GM23338 (cell line): ENCODE measurements at regions not wholly inside any gene's neighbourhood (a gene's known extent, or its start where the extent isn't known, plus 50 kb on each side); places are given as distances from the start of the nearest gene placed in this dataset.

ENCODE experiments used
- ATAC-seq: fragments of 200-7000 bp; cut with Tn5 transposase; 3 replicates; pipeline ENCODE4 v1.9.1; 2020
- DNase-seq: peaks from one replicate; pipeline ENCODE4 v3.0.0-alpha.2; 2015; ENCODE audit warnings: low spot score
- H2AFZ ChIP-seq: fragments of 200-600 bp; sonication (generic); 2 replicates; pipeline ENCODE4 v1.8.0; 2016; ENCODE audit warnings: antibody characterized with exemption, mild to moderate bottlenecking, moderate library complexity
- H3F3A ChIP-seq: fragments of 200-600 bp; sonication (generic); replicated peaks from 2 replicates; pipeline ENCODE4 v1.8.0; 2017; ENCODE audit warnings: antibody characterized with exemption, mixed run types, low read depth
- H3K27ac ChIP-seq: fragments of 200-600 bp; sonication (generic); 2 replicates; pipeline ENCODE4 v1.6.1; 2016; ENCODE audit warnings: low read depth
- H3K27me3 ChIP-seq: fragments of 200-600 bp; sonication (generic); 2 replicates; pipeline ENCODE4 v1.8.0; 2016; ENCODE audit warnings: mild to moderate bottlenecking, mixed run types, moderate library complexity; ENCODE audit not compliant: insufficient read depth
- H3K36me3 ChIP-seq: fragments of 200-600 bp; sonication (generic); 2 replicates; pipeline ENCODE4 v1.8.0; 2016; ENCODE audit warnings: mild to moderate bottlenecking; ENCODE audit not compliant: insufficient read depth
- H3K4me1 ChIP-seq: fragments of 200-600 bp; sonication (generic); 2 replicates; pipeline ENCODE4 v1.8.0; 2016; ENCODE audit warnings: mild to moderate bottlenecking, moderate library complexity; ENCODE audit not compliant: insufficient read depth
- H3K4me2 ChIP-seq: fragments of 200-600 bp; sonication (generic); 2 replicates; pipeline ENCODE4 v1.7.1; 2017; ENCODE audit warnings: mixed run types
- H3K4me3 ChIP-seq: fragments of 200-600 bp; sonication (generic); 2 replicates; pipeline ENCODE4 v1.6.1; 2016; ENCODE audit warnings: mixed run types
- H3K79me2 ChIP-seq: fragments of 200-600 bp; sonication (generic); replicated peaks from 2 replicates; pipeline ENCODE4 v1.8.0; 2017; ENCODE audit warnings: mild to moderate bottlenecking; ENCODE audit not compliant: insufficient read depth
- H3K9me2 ChIP-seq: fragments of 200-600 bp; sonication (generic); 2 replicates; pipeline ENCODE4 v1.8.0; 2017; ENCODE audit not compliant: insufficient read depth
- H4K20me1 ChIP-seq: fragments of 200-600 bp; sonication (generic); replicated peaks from 2 replicates; pipeline ENCODE4 v1.8.0; 2017; ENCODE audit warnings: mild to moderate bottlenecking; ENCODE audit not compliant: insufficient read depth
- H3K27ac Mint-ChIP-seq: 2 replicates; pipeline ENCODE4 v1.8.0; 2020; ENCODE audit warnings: inconsistent platforms, mild to moderate bottlenecking, moderate library complexity, mixed read lengths
- H3K27me3 Mint-ChIP-seq: 3 replicates; pipeline ENCODE4 v1.8.0; 2022; ENCODE audit warnings: low read depth, mild to moderate bottlenecking, moderate library complexity, mixed read lengths, inconsistent platforms; ENCODE audit not compliant: insufficient read depth, poor library complexity
- H3K36me3 Mint-ChIP-seq: 3 replicates; pipeline ENCODE4 v1.8.0; 2021; ENCODE audit warnings: low read depth, mild to moderate bottlenecking, inconsistent platforms, moderate library complexity, mixed read lengths
- H3K4me1 Mint-ChIP-seq: 3 replicates; pipeline ENCODE4 v1.8.0; 2020; ENCODE audit warnings: mild to moderate bottlenecking, inconsistent platforms, mixed read lengths
- H3K4me3 Mint-ChIP-seq: 3 replicates; pipeline ENCODE4 v1.8.0; 2021; ENCODE audit warnings: moderate library complexity, mild to moderate bottlenecking, inconsistent platforms, mixed read lengths
- H3K9me3 Mint-ChIP-seq: 3 replicates; pipeline ENCODE4 v1.8.0; 2020; ENCODE audit warnings: moderate library complexity, mild to moderate bottlenecking, inconsistent platforms, mixed read lengths
- CREB1 ChIP-seq: fragments of 250-450 bp; sonication (Bioruptor Pico); IDR thresholded peaks from 2 replicates; pipeline ENCODE4 v1.5.0; 2020; ENCODE audit warnings: low read depth, mild to moderate bottlenecking, moderate library complexity
- CTCF ChIP-seq, 2 experiments: fragments of 200-600 bp in 1 of 2; sonication (generic) in 1 of 2; conservative IDR thresholded peaks; 2 replicates each; pipeline versions ENCODE4 v1.5.1 to v1.6.1; 2016 to 2017; ENCODE audit warnings: antibody characterized with exemption in 2 of 2, low read depth in 2 of 2, mild to moderate bottlenecking in 2 of 2, moderate library complexity in 1 of 2
- NANOG ChIP-seq: IDR thresholded peaks from 2 replicates; pipeline ENCODE4 v1.6.1; 2016; ENCODE audit warnings: antibody characterized with exemption, borderline replicate concordance
- REST ChIP-seq: IDR thresholded peaks from one replicate; pipeline ENCODE4 v1.6.1; 2018; ENCODE audit warnings: antibody characterized with exemption; ENCODE audit not compliant: unreplicated experiment
- ZNF114 ChIP-seq: fragments of 250-450 bp; sonication (Bioruptor Pico); IDR thresholded peaks from 2 replicates; pipeline ENCODE4 v1.5.0; 2020; ENCODE audit warnings: mild to moderate bottlenecking, moderate library complexity

GRCh38 chr2:228688007-228688645 is 506.6 kb upstream of the SPHKAP start (continued):
- no peak for TF ChIP-seq REST
- TF ChIP-seq CTCF (conservative IDR thresholded peaks at IDR 0.05; ENCODE audit: low read depth in 2 of 2), result no peak

GRCh38 chr2:228681979-228682378 is 500.5 kb upstream of the SPHKAP start:
- Histone ChIP-seq H3K79me2 (no peaks in the 10 kb centered on the region), H3K27ac (no peak overlapping the region), H3F3A (no peaks in the 10 kb centered on the region), H4K20me1 (no peaks in the 10 kb centered on the region), H3K4me3 (no peak overlapping the region), H3K9me2 (no peaks in the 10 kb centered on the region), H3K27me3 (no peaks in the 10 kb centered on the region), H2AFZ (peak overlapping the region; percentile 28; the same call in 1 of the 2 replicates), H3K4me2 (no peak overlapping the region), H3K4me1 (no peaks in the 10 kb centered on the region), H3K36me3 (no peaks in the 10 kb centered on the region)
- Mint-ChIP-seq H3K27me3 (no peaks in the 10 kb centered on the region), H3K36me3 (no peaks in the 10 kb centered on the region), H3K4me1 (0 out of 3 replicates have a peak, but pooled peaks cover 4% of the 10 kb centered on the region), H3K4me3 (no peak overlapping the region), H3K27ac (no peak overlapping the region), H3K9me3 (no peaks in the 10 kb centered on the region; the same call in 2 of the 3 replicates)
- DNase-seq (no peak), ATAC-seq (no peak)
- TF ChIP-seq ZNF114 (CRISPR knock-in tag), result no peak
- no peak for TF ChIP-seq CREB1 (CRISPR knock-in tag)
- no peak for TF ChIP-seq CTCF (conservative IDR thresholded peaks at IDR 0.05; ENCODE audit: low read depth in 2 of 2)
- no peak for TF ChIP-seq NANOG
